ENCODE measurements at regions not wholly inside any gene's neighbourhood (a gene's known extent, or its start where the extent isn't known, plus 50 kb on each side); places are given as distances from the start of the nearest gene placed in this dataset.

DNA sequence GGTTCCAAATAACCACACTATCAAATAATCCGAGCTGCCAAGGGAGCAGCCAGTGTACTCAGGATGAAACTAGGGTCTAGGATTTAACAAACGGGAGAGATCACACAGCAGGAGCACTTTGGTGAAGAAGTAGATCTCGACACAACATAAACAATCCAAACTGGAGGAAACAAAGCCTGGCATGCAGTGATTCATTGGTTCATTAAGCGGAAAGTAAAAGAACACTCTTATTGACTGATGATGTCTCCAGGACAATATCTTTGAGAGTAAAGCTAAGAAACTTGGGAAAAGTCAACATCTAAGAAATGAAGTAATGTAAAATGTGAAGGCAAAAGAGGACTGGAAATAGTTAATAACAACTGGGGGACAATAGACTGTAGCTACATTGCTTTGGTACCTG, 1478.3 kb upstream of the CDH9 start:
- no peak for DNase-seq (ENCODE audit: low spot score)

- DNase-seq (ENCODE audit: low spot score), result no peak
These were observed 1474.3 kb upstream of the CDH9 start for GRCh38 chr5:28512648-28513047.

GRCh38 chr5:28505121-28505520, 1466.7 kb upstream of the CDH9 start:
- DNase-seq (ENCODE audit: low spot score), result no peak

DNA sequence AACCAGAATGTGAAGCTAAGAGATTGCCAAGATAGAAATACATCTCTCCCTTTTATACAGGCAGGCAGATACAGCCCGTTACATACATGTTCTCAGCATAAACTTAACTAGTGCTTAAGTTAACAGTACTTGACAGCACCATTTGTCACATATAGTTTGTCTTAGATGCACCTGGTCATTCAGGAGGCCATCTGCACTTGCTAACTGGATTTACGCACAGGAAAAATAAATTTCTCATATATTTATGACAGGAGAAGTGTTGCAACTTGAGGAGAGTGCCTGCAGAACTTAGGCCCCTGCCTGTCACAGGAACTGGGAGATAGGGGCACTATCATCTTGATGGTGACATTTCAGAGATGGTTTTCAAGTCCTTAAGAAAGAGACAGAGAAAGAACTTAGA, 1462.1 kb upstream of the CDH9 start:
- no peak for DNase-seq (ENCODE audit: low spot score)

DNA sequence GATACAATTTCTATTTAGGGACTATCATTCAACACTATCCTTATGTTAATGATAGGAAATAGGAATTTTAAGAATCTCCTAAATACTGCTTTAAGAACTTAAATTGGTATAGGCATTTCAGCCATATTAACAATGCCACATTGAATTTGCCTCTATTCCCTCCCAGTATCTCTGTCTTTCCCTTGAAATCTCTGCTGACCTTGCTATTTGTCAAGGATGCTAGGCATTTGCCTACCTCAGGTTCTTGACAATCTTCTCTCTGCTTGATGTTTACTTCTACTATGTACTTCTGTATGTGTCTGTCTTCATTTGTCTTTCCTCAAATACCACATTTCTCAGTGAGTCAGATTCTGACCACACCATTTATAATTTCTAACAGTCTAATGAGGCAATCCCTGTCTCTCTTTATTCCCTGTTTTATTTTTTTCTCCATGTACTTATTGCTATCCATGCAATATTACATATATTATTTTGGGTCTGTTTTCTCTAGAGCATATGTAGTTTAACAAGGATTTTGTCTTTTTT, 1461.4 kb upstream of the CDH9 start:
- DNase-seq (ENCODE audit: low spot score), result no peak

DNA sequence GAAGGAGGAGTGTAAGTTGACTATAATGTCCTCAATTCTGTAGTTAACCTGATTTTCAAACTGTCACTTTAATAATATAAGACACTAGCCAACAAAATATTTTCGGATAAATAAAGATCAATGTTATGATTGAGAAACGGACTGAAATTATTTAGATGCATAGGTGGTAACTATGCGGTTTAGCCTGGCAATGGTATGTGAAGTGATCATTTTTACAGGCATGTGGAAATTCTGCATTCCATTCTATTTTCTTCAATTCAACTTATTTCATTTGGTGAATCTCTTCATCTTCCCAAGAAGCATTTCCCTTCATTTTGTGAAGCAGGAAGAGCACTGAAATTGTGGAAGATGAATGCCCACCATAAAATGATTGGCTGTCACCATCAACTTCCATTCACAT, 1457.5 kb upstream of the CDH9 start:
- no peak for DNase-seq (ENCODE audit: low spot score)

- DNase-seq (ENCODE audit: low spot score), result no peak
These were observed 1455.1 kb upstream of the CDH9 start for GRCh38 chr5:28493456-28493855.

- no peak for DNase-seq (ENCODE audit: low spot score)
These were observed 1450.4 kb upstream of the CDH9 start for GRCh38 chr5:28488752-28489151.

- no peak for DNase-seq (ENCODE audit: low spot score)
These were observed 1445.1 kb upstream of the CDH9 start for GRCh38 chr5:28483327-28484025.

- no peak for DNase-seq (ENCODE audit: low spot score)
These were observed 1435.2 kb upstream of the CDH9 start for GRCh38 chr5:28473531-28474107.

DNA sequence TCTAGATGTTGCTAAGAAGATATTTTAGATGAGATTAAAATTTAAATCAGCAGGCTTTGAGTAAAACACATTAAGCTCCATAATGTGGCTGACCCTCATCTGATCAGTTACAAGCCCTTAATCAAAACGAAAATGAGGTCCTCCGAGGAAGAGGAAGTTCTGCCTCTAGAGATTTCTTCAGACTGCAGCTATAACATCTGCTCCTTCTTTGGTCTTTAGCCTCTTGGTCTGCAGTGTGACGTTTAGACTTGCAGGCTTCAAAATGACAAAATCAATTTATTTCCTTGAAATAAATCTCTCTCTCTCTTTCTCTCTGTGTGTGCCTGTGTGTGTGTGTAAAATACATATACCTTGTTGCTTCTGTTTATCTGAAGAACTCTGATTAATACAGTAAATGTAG, 1429.8 kb upstream of the CDH9 start:
- DNase-seq (ENCODE audit: low spot score), result no peak

DNA sequence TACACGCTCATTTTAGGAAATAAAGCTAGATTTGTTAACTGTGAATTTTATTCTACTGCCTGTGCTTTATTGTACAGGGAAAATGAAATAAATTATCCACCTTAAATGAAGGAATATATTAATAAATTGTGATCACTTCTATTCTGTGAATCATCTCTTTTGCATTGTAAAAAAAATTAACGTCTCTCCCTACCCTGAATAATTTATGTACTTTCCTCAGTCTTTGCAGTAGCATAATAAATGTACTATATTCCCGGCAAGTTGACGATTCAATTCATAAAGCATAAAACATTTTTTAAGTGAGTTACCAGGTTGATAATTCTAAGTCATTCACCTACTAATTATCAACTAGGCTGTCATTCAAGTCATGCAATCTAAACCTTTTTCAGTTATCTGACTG, 1425.3 kb upstream of the CDH9 start:
- DNase-seq (ENCODE audit: low spot score), result no peak

DNA sequence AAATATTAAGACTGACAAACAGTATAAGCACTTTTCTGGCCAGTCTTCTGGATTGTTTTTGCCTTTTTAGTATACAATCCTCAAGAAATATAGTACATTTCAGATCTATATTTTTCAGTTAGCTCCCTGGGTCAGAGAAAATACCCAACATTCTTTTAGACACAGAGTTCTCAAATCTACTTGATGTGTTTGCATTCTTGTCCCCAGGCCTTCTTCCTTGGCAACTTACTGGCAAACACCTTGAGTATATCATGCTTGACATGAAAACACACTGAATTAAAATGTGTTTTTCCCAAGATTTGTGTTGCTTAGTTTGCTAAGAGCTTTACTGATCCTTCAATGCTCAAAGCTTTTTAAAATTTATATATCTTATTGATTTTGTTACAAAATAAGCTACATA, 1413.1 kb upstream of the CDH9 start:
- no peak for DNase-seq (ENCODE audit: low spot score)

GRCh38 chr5:28450997-28451396, 1412.6 kb upstream of the CDH9 start:
- DNase-seq (ENCODE audit: low spot score), result no peak

DNA sequence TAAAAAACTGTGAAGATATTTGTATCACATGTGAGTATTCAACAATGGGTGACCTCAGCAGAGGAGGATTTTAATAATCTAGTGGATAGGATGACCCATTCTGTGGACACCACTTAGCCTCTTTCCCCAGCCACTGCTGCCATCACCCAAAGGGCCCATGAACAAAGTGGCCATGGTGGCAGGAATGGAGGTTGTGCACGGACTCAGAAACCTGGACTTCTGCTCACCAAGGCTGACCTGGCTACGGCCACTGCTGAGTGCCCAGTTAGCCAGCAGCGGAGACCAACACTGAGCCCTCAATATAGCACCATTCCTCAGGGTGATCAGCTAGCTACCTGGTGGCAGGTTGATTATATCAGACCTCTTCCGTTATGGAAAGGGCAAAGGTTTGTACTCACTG, 1410.4 kb upstream of the CDH9 start:
- DNase-seq (ENCODE audit: low spot score), result no peak

- DNase-seq (ENCODE audit: low spot score), result no peak
These were observed 1392.3 kb upstream of the CDH9 start for GRCh38 chr5:28430565-28431178.

DNA sequence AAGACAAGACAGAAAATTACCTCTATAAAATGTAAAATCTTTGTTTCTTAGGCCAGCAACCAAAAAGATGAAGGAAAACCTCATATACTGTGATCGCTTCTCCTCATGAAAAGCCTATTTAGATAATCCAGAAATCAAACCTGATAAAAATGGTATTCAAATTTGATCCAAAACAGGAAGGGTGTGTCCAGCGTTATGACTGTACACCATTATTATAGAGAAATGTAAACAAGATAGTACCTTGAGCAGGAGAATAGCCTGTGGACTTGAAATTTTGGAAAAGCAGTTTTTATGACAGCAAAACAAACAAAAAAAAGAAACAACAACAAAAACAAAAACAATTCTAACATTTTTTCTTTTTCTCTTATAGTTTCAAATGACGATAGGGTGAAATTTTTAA, 1382.8 kb upstream of the CDH9 start:
- DNase-seq (ENCODE audit: low spot score), result no peak

DNA sequence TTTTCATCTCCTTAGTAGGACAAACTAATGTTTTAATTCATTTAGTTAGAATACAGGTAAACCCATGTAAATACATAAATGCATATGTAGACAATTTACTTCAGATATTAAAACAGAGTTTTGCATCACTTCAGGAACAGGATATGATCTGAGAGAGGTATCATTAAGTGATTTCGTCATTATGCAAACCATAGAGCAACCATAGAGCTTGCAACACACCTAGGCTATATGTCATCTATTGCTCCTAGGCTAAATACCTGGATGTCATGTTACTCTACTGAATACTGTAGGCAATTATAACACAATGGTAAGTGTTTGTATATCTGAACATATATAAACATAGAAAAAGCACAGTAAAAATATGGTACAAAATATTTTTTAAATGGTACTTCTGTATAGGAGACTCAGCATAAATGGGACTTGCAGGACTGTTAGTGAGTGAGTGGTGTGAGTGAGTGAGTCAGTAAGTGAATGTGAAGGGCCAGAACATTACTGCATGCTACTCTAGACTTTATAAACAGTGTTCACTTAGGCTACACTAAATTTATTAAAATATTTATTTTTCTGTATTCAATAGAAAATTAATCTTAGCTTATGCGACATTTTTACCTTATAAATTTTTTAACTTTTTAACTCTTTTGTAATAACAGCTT, 1377.5 kb upstream of the CDH9 start:
- no peak for DNase-seq (ENCODE audit: low spot score)

- DNase-seq (ENCODE audit: low spot score), result no peak
These were observed 1376.2 kb upstream of the CDH9 start for GRCh38 chr5:28414619-28415018.

DNA sequence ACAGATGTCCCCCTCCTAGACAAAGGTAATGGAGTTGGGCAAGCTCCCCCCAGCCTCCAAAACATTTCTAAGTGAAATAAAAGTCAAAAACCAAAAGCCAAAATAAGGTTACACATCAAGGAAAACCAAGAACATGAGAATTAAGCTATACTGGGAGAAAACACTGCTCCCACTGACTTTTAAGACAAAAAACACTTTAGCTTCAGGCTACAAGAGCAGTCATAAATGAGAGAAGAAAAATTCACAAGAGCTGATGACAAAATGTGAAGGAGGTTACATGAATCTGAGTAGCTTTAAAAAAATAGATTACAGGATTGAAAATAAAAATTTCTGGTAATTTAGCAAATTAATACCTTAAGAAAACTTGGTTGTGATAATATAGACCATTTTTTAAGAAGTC, 1370.3 kb upstream of the CDH9 start:
- DNase-seq (ENCODE audit: low spot score), result no peak

DNA sequence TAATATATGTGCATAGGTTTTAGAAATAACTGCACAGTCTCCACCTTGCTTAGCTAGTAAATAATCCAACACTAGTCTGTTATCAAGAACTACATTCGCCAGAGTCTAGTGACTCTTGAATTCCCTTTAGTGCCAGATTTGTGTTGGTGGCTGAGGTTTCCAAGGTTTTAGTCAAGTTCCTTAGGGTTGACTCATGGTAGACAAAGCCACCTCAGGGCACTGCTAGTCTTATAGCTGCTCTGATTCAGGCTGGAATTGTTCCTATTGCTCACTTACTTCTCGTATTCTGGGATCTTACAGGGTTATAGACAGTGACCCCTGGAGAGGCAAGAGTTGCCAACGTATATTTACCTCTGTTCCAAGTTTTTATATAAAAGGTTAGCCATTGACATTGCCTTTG, 1369.8 kb upstream of the CDH9 start:
- no peak for DNase-seq (ENCODE audit: low spot score)

GRCh38 chr5:28404363-28405071, 1366.1 kb upstream of the CDH9 start:
- DNase-seq (ENCODE audit: low spot score), result no peak
